Lower leg skin (tissue), 4 donors: ENCODE measurements at regions not wholly inside any gene's neighbourhood (a gene's known extent, or its start where the extent isn't known, plus 50 kb on each side); places are given as distances from the start of the nearest gene placed in this dataset.

ENCODE experiments used
- DNase-seq, 2 donors: peaks; one replicate each; pipeline ENCODE4 v3.0.0-alpha.2; 2019; ENCODE audit warnings: low spot score in 2 of 2
- H3K4me3 ChIP-seq: fragments of 200-600 bp; sonication (generic); 2 replicates; pipeline ENCODE4 v1.5.1; 2017; ENCODE audit warnings: mild to moderate bottlenecking, low read depth; ENCODE audit not compliant: poor library complexity, severe bottlenecking
- POLR2A ChIP-seq, 2 donors: fragments of 450-650 bp; IDR thresholded peaks; one replicate each; pipeline ENCODE4 v1.6.1; 2016 to 2017; ENCODE audit warnings: antibody characterized with exemption in 2 of 2, mild to moderate bottlenecking in 1 of 2, moderate library complexity in 1 of 2
- WGBS, 2 donors: methylation state at CpG; one replicate each; pipeline ENCODE4 v1.1.5; 2018; 5-methylcytosine and 5-hydroxymethylcytosine counted together
- intact Hi-C: fragments of 100-400 bp; cut with DNase I; formaldehyde crosslinking; loops from one replicate; pipeline ENCODE4 v1.15.0; 2023; ENCODE audit warnings: low total_unique reads
- TF ChIP-seq, protein P1 (sequence below), 3 donors: fragments of 450-650 bp; IDR thresholded peaks; one replicate each; pipeline ENCODE4 v1.5.1; 2016; ENCODE audit warnings: antibody characterized with exemption in 3 of 3, mild to moderate bottlenecking in 3 of 3, moderate library complexity in 2 of 3

DNA sequence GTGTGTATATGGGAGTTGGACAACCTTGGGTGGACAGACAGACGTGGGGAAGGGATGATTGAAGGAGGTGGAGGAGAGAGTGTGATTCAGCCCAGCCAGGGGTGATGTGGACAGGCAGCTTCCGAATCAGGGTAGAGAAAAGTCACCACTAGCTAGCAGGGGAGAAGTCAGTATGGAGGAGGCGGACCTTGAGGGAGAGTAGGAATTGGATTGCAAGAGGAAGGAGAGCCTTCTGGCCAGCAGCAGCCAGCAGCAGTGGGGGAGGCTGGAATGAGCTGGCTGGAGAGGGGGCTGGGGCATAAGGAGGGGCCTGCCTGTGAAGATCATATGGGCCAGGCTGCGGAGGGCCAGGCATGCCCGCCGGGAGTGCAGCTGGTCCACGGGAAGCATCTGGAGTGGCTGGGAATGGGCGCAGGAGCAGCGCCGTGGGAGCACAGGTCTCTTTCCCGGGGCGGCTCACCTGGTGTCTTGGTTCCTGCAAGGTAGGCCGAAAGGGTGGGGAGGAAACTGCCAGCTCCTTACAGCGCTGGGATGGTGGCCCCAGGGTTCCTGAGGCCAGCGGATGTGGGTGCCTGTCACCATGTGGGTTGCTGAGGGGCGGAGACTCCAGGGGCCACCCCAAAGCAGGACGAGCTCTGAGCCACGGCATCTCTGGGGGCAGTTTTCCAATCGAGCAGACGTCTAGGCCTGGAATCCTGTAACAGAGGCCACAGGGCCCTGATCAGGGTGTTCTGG is 235.3 kb downstream of the SEC14L1 start:
- no peak for DNase-seq
- intact Hi-C loops: no loop called here
- WGBS, 2 donors: 67 to 70% methylated on average over 20 of the region's 20 CpGs
- H3K4me3 ChIP-seq: no peak overlapping the region
- no peak for TF ChIP-seq POLR2A (IDR thresholded peaks at IDR 0.05)
- TF ChIP-seq, protein P1, sequence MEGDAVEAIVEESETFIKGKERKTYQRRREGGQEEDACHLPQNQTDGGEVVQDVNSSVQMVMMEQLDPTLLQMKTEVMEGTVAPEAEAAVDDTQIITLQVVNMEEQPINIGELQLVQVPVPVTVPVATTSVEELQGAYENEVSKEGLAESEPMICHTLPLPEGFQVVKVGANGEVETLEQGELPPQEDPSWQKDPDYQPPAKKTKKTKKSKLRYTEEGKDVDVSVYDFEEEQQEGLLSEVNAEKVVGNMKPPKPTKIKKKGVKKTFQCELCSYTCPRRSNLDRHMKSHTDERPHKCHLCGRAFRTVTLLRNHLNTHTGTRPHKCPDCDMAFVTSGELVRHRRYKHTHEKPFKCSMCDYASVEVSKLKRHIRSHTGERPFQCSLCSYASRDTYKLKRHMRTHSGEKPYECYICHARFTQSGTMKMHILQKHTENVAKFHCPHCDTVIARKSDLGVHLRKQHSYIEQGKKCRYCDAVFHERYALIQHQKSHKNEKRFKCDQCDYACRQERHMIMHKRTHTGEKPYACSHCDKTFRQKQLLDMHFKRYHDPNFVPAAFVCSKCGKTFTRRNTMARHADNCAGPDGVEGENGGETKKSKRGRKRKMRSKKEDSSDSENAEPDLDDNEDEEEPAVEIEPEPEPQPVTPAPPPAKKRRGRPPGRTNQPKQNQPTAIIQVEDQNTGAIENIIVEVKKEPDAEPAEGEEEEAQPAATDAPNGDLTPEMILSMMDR (IDR thresholded peaks at IDR 0.05): no peak

DNA sequence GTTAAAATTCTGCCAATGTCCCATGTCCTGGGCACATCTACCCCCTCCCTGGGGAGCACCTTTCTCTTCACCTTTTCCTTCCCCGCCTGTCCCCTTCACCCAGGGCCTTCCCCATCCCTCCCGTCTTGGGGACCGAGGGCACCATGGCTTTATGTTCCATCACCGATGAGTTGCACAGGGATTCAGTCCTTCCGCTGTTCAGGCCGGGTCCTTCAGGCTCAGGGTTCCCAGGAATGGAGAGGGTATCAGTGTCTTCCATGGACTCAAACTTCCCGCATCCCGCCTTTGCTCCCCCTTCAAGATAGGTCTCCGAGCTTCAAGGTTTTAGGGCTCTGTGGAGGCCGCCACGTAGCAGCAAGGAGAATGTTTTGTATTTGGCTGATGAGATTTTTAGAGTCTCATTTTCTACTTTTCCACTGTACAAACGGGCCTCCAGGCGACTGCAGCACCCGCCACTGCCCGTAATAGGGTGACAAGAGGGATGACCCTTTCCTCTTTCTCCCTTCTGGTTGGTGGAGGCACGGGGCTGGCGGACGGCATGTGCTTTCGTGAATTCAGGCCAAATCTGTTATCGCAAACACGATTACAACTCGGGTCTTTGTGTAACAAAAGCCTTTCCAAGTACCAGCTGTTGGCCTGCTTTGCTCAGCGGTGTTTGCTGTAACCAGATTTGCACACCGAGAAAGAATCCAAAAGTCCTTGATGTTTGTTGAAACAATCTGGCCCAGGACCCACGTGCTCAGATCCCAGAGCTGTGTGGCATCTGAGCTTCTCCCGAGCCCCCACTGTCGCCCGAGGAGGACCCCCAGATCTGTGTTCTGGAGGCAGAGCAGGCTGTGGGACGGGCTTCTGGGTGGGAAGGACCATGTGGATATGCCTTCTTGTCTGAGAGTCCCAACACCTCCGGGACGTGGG is 236.3 kb downstream of the SEC14L1 start:
- 68 to 69% methylated on average over 31 of the region's 31 CpGs for WGBS, 2 donors
- no peak overlapping the region for H3K4me3 ChIP-seq
- DNase-seq: no peak
- intact Hi-C loops: no loop called here
- TF ChIP-seq POLR2A (IDR thresholded peaks at IDR 0.05): no peak
- TF ChIP-seq, protein P1 (IDR thresholded peaks at IDR 0.05): no peak

DNA sequence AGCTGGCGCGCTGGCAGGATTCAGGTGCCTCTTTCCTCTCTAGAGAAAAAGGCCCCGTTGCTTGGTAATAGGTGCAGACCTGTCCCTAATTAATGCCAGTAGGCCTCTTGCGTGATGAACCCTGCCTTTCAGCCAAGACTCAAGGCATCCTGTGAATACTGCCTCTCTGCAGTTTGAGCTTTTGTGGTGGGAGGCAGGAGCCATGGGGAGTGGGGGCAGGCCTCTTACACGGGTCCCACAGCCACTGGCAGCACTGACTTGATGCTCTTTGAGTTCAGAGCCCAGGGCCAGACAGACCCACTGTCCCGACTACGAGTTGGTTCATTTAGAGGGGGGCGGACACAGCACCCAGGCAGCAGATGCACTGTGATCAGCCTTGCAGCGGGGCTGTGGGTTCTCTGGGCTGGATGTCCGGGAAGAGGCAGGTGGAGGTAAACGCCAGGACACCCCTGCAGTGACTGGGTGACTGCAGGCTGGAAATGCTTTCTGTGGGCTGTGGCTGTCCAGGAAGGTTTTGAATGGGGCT is 237.0 kb downstream of the SEC14L1 start:
- TF ChIP-seq, protein P1 (IDR thresholded peaks at IDR 0.05): no peak
- TF ChIP-seq POLR2A (IDR thresholded peaks at IDR 0.05): no peak
- no peak for DNase-seq
- H3K4me3 ChIP-seq: no peak overlapping the region
- WGBS, 2 donors: 77 to 82% methylated on average over 10 to 11 of the region's 11 CpGs
- intact Hi-C loops: no loop called here

DNA sequence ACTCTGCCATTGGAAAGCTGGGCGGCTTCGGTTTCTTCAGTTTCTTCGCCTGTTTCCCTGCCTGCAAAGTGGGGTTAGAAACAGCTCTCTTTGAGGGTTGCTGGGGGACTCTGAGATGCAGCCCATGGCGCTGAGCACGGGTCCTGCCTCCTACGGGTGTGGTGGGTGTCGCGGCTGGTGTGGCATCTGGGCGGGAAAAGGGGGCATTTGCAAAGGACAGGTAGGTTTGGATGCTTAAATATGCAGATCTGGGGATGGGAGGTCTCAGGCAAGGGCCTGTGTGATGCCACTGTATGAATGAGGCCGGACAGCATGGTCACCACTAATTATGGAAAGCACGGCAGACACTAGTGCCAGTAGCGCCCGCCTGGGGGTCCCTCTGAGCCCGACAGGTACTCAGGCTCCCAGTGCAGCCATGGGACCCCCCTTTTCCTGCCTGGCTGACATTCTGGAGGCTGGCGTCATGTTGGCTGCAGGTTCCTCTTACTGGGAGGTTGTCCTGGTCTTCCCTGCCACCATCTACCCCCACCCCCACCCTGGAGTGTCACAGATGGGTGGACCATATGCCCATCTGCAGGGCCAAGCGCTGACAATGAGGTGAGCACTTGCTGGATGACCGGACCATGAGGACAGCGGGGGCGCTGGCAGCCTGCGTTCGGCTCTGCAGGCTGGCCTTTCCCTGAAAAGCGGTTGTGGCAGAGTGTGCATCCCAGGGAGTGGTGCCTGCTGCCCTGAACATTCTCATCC is 237.7 kb downstream of the SEC14L1 start:
- H3K4me3 ChIP-seq: no peak overlapping the region
- TF ChIP-seq, protein P1 (IDR thresholded peaks at IDR 0.05): no peak
- TF ChIP-seq POLR2A (IDR thresholded peaks at IDR 0.05): no peak
- intact Hi-C loops: no loop called here
- no peak for DNase-seq
- 87 to 97% methylated on average over 19 to 22 of the region's 22 CpGs for WGBS, 2 donors

DNA sequence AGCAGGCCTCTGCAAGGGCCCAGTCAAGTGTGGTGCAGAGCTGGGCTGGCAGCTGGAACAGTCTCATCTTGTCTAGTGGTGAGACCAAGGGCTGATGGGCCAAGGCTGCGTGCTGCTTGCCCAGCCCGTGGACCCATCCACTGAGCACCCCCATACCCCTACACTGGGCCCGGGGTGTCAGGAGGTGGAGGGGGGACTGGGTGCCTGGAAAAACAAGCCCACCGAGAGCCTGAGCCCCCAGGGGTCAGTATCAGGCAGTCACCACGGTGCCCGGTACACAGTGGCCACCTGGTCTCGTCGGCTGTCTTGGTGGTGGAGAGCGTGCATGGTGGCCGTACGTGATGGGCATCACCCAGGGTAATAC is 238.3 kb downstream of the SEC14L1 start:
- DNase-seq: no peak
- TF ChIP-seq, protein P1 (IDR thresholded peaks at IDR 0.05): no peak
- no peak for TF ChIP-seq POLR2A (IDR thresholded peaks at IDR 0.05)
- 91% methylated on average over 6 to 11 of the region's 11 CpGs for WGBS, 2 donors
- H3K4me3 ChIP-seq: no peak overlapping the region
- intact Hi-C loops: no loop called here
